Fibroblast of skin of left quadriceps (primary cell): ENCODE measurements at regions not wholly inside any gene's neighbourhood (a gene's known extent, or its start where the extent isn't known, plus 50 kb on each side); places are given as distances from the start of the nearest gene placed in this dataset.

ENCODE experiments used
- DNase-seq, 2 experiments: peaks; one replicate each; pipeline ENCODE4 v3.0.0-alpha.2; 2013; ENCODE audit warnings: low read depth in 2 of 2

- DNase-seq: no peak
These were observed 120.3 kb upstream of the FLRT2 start for GRCh38 chr14:85409481-85410210.

GRCh38 chr14:85412756-85413155 is 117.2 kb upstream of the FLRT2 start:
- no peak for DNase-seq

- DNase-seq: no peak
These were observed 116.0 kb upstream of the FLRT2 start for GRCh38 chr14:85413836-85414526.

DNA sequence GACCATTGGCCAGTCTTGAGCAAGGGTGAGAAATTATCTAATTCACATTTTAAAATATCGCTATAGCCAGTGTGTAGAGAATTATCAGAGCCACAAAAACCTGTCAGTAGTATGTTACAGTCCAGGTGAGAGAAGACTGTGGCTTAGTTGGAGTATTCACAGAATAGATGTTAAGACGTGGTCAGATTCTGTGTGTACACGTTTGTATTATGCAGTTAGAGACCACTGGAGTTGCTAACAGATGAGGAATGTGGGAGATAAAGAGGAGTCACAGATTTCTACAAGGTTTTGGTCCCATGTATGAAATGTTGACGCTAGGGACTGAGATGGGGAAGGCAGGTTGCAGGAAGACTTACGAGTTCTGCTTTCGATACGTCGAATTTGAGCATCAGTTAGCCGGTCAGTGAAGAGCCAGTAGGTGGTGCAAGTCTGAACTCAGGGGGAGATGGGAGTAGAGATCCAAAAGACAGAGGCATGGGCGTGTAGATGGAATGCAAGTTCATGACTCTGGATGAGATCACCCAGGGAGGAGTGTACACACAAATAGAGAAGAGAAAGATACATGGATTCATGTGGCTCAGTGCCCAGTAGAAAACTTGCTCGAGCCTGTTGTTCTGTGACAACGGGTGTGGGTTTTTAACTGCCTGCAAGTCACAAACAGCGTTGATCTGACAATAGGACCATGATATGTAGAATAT is 114.8 kb upstream of the FLRT2 start:
- DNase-seq: peak; percentile 67 to 69

DNA sequence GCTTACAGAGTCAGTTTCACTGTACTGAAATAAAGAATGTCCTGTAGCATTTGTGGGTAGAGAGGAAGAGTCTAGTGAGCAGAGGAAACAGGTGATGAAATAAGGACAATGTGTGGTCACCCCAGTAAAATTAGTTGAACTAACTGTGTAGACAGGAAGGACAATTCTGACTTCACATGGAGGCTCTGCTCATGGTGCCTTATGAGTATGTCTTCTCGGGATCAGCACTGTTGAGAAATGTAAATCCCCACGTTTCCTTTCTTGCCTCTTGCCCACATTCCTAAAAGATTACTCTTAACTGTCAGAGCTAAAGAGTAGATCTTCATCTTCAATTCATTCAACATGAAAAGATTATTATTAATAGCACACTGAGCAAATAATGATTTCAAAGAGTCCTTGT is 113.2 kb upstream of the FLRT2 start:
- peak in 1 of 2 experiments; percentile 58 for DNase-seq

- no peak for DNase-seq
These were observed 112.5 kb upstream of the FLRT2 start for GRCh38 chr14:85417396-85417795.

DNA sequence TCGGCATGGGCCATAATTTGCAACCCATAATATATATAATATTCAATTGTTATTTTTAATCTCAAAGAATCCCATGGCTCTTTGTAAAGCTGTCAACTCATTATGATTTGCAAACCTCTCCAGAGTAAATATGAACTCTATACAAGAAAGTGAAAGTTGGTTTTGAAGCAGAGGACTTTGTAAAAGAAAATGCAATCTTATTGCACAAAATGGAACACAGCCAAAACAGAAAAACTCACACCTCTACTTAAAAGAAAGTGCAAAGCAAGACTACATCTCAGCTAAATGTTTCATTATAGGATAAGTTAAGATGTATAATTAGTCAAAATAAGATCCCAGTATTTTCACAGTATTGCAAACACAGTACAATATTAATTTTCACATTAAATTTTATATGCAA is 111.2 kb upstream of the FLRT2 start:
- no peak for DNase-seq

DNA sequence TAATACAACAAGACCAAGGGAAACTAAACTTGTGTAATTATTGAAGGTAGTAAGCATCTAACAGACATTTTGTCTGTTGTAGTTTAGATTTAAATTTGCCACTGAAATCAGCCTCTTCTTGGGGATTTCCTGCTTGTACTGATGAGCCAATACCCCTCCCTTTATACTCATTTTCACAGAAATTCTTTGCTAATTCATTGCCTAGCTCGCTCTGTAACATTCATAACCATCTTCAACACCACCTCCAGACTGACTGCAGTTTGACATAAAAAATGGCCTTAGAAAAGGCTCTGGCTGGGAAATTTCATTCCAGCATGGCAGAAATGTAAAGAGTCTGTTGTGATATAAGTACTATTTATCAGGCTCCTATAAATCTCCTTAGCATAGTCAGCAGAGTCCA is 109.7 kb upstream of the FLRT2 start:
- no peak for DNase-seq

- DNase-seq: no peak
These were observed 109.2 kb upstream of the FLRT2 start for GRCh38 chr14:85420707-85421106.

- peak; percentile 22 to 27 for DNase-seq
These were observed 108.6 kb upstream of the FLRT2 start for GRCh38 chr14:85421186-85421877.

DNA sequence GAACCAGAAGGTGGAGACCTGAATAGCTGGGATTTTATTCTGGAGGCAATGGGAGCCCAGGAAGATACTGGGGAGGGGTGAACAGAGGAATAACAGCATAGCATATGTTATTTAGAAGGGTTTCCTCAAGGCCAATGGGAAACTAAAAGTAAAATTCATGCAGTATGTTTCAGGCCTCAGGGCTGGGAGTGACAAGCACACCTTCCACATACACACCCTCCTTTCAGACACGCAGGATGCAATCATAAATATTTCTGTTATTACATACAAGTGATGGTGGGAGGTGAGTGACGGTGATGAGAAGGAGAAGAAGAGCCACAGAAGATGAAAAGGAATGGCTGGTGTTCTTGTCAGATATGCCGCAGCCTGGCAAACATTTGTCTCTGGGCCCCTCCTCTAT is 106.1 kb upstream of the FLRT2 start:
- no peak for DNase-seq

- DNase-seq: no peak
These were observed 104.4 kb upstream of the FLRT2 start for GRCh38 chr14:85425507-85425906.

GRCh38 chr14:85426068-85426935 is 103.6 kb upstream of the FLRT2 start:
- DNase-seq: no peak

DNA sequence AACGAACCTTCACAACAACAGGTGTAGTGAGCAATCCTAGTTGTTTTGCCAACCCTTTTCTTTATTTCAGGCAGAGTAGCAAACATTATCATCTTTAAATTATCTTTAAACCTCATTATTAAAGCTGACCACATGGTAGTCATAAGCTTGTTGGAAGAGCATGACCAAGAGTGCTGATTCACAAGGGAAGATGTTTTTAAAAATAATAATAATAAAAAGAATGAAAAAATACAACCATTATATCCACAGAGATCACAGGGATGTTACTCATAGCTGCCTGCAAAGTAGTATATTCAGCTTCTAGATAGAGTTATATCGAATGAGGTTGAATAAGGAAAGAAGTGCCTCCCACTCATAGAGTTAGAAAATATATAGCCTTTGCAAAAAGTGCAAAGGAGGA is 101.0 kb upstream of the FLRT2 start:
- no peak for DNase-seq

GRCh38 chr14:85437148-85437547 is 92.8 kb upstream of the FLRT2 start:
- DNase-seq: peak; percentile 31 to 33

DNA sequence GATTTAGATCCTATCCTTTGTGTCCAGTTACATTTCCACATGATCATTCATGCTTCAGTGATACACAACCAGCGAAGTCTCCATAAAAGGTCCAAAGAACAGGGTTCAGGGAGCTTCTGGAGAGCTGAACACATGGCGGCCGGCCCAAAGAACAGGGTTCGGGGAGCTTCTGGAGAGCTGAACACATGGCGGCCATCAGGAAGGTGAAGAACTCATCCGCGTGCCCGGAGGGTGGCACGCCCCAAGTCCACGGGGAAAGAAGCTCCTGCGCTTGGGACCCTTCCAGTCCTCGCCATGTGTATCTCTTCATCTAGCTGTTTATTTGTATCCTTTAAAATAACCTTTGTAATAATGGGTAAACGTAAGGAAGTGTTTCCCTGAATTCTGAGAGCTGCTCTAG is 91.9 kb upstream of the FLRT2 start:
- no peak for DNase-seq

DNA sequence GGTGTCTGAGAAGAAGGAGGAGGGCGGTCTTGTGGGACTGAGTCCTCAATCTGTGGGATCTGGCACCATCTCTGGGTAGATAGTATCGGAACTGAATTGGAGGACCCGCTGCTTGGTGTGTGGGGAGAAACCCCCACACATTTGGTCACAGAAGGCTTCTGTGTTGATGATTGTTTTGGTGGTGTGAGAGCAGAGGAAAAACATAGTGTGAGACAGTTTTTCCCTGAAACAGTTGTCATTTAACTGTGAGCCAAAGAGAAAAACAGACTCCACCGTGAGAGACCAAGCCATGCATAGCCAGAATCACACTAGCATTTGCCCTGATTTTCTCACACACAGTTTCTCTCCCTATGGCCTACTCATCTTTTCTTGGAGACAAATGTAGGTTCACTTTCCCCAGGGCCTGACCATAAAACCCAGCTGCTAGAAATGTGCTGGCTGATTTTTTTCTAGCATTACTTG is 91.4 kb upstream of the FLRT2 start:
- DNase-seq: no peak

DNA sequence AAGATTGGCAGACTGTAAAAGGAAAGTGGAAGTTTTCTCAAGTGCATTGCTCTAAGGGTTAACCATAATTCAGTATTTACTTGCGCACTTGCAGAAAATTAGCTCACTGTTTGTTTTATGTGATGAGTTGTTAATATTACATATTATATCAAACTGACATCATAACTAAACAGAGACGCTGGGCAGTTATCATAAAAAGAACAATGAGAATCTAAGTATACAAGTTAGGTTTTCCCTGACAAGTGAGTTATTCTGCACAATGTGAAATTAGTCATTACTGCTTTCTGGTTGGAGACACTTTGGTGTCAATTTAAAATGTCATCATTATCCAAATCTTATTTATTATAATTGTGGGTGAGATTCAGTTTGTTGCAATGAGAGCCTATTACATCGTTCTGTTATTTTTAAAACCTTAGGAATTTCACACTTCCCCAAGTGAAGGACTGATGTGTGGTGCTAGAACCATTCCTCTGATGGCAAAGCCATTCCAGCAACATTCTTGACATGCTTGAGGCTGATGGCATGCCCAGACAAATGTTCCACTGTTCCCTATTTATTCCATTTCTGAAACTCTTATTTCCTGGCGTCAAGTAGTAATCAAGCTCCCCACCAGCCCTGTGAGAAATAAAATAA is 90.1 kb upstream of the FLRT2 start:
- peak; percentile 46 to 54 for DNase-seq

DNA sequence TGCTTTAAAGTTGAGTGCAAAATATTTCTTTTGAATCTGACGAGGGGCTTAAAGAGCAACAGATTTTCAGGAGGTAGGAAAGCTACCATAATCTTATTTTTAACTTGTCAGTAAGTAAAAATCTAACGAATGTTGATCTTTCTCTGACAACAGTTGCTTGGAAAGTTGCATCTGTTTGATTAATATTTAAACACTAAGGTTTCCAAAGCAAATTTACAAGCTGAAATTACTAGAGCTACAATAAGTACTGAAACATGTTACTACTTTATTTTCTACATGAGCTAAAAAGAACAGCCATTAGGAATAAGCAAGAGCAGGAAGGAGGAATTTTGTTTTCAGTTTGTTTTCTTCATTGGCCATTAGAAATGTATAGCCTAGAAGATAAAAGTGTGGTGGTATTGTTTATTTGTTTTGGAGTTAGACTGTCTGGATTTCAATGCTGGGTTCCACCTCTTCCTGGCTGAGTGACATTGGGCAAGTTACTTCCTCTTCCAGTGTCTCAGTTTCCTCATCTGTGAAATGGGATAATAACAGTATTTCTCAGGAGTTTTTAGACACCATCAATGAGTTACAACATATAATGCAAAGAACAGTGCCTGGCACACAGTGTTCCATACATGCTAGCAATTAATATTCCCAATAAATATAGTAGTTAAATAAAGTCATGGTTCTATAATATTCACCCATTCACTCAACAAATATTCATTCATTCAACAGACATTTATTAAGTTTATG is 87.9 kb upstream of the FLRT2 start:
- DNase-seq: no peak

GRCh38 chr14:85442996-85443395 is 86.9 kb upstream of the FLRT2 start:
- DNase-seq: no peak
